DMS114 treated with DMSO at 0.1 percent for 48 hours (cell line): ENCODE measurements at regions not wholly inside any gene's neighbourhood (a gene's known extent, or its start where the extent isn't known, plus 50 kb on each side); places are given as distances from the start of the nearest gene placed in this dataset.

Source experiments
- DNase-seq: peaks from one replicate; lab custom pipeline; 2025; ENCODE audit not compliant: unreplicated experiment; lab: John Stamatoyannopoulos, UW

DNA sequence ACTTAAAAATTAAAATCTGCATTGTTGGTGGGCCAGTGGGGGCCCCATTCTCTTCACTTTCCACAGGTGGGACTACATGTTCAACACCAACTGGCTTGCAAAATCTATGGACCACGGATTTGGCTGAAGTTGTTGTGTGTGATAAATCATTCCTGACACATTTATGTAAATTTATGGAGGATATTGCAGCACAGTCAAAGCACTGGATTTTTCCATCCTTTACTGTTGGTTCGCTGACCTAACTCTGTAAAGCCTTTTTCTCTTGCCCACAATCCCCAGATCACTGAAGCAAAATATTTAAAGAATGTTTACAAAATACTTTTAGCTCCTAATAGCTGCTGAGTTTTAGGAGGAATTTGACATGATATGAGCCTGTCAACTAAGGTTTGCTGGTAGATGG, 219.7 kb upstream of the PRICKLE1 start:
- no peak for DNase-seq

DNA sequence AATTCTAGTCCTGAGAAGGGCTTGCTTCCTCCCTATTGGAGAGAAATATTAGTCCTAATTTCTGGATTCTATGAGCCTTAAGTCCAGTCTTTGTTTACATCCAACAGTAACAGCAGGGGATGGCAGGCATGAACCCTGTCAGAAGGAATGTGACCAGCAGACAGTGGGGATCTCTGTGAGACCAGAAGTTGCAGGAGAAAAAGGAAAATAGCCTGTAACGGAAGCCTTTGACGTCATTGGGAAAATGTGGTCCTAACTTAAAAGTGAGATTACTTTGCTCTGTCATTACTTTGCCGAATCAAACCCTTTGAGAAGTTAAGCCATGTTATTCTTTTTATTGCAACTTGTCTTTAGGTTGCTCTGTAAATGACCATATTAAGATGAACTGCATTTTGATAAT, 218.2 kb upstream of the PRICKLE1 start:
- no peak for DNase-seq

DNA sequence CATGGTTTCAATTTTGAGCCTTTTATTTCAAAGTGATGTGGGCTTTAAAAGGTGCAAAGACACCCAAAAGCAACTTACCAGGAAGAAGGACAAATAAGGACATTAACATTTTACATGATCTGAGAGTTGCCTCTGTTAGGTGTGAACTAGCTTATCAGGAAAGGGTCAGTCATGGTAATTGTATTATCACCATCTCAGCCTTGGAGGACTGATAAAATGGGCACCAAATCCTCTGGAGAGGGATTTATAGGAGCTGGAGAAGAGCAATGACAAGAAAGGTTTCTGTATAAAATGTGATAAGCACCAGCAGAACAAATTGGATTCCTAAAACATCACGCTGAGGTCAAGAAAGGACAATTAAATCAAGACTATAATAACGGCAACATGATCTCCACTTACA, 217.7 kb upstream of the PRICKLE1 start:
- no peak for DNase-seq

DNA sequence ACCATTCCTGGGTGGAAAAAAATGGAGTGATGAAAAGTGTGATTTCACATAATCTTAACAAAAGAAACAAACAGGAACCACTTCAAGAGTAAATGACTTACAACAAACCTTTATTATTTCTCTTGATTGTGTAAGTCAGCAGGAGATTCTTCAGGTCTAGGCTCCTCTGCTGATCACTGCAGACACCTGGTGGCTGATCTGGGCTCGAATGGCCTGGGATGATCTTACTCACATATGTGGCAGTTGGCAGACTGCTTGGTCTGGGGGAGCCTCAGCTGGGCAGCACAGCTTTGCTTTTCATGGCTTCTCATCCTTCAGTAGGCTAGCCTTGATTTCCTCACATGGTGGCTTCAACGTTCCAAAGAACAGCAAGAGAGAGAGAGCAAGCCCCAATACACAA, 215.4 kb upstream of the PRICKLE1 start:
- no peak for DNase-seq

DNA sequence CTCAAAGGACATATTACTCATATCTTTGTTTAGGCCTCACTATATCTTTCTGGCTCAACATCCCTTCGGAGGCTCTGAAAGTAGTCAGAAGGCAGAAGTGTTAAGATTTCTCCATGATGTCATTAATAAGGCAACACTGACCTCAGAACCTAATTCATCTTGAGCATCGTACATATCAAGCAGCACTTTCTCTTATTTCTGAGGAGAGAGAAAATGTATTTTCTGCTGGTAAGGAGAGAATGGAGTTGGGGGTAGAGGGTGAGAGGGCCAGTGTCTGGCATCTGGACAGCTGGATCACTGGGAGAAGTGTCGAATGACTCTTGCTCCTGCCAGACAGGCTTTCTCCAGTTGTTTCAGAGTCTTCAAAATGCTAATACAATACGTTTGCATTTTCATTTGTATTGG, 213.2 kb upstream of the PRICKLE1 start:
- DNase-seq = no peak

DNA sequence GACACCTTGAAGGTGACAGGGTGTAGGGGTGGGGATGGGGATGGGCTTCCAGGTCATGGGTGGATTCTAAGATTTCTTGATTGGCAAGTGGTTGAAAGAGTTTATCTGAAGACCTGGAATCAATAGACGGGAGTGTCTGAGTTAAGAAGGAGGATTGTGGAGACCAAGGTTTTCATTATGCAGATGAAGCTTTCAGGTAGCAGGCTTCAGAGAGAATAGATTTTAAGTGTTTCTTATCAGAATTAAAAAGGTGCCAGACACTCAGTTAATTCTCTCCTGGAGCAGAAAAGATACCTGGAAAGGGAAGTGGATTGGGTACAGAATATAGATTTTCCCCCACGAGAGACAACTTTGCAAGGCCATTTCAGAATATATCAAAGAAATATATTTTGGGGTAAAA, 211.7 kb upstream of the PRICKLE1 start:
- DNase-seq = no peak

DNA sequence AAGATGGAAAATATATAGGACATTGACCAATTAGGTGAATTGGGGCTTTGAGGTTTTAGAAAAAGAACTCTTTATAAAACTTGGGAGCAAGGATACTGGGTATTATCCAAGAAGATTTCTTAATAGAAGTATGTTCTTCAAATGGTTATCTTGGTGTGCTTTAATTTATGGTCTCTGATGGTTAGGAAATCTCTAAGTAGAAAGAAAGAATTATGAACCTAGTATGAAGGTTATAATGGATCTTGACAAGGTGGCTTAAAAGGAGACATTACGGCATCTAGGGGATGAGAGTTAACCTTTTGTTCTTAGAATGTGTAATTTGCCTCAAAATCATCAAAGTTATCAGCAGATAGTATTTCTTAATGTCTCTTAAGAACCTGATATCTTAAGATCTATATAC, 210.4 kb upstream of the PRICKLE1 start:
- no peak for DNase-seq

DNA sequence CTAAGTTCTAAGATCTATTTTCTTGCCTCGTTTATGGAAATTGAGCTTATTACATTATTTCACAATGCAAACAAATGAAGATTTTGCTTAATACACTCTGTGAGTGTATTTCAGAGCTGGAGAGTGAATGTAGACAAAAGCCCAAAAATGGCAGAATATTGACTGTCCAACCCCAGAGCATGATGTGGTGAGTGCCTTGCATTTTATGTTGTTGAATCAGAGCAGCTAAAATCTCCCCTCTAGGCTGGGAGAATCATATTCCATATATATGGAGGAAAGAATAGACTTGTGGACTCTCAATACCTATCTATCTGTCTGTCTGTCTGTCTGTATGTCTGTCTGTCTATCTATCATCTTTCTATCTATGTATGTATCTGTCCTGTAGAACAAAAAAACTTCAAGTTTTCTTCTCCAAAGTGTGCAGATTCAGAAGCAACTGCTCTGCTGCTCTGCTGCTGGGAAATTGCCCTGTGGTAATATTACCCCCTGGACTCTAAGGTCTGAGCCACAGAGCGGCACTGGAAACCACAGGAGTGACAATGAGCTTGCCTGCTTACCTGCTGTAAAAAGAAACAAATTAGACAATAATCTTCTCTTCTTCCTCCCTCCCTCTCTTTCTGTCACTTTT, 209.4 kb upstream of the PRICKLE1 start:
- DNase-seq = no peak

DNA sequence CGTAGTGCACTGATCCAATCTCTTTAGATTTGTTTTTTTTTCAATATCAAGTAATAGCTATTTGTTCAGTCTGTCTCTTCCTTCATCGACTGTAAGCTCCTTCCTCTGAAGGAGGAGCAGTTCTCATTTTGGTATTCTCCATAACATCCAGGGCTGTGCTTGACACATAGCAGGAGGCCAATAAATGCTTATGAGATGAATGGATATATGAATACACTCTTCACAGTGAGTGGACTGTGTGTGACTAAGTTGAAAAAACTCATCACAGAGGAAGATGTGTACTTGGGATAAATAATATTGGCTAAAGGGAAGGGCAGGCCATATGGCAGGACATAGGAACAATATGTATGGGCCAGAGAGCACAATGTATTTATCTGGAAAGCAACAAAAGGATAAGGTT, 205.3 kb upstream of the PRICKLE1 start:
- DNase-seq = no peak

DNA sequence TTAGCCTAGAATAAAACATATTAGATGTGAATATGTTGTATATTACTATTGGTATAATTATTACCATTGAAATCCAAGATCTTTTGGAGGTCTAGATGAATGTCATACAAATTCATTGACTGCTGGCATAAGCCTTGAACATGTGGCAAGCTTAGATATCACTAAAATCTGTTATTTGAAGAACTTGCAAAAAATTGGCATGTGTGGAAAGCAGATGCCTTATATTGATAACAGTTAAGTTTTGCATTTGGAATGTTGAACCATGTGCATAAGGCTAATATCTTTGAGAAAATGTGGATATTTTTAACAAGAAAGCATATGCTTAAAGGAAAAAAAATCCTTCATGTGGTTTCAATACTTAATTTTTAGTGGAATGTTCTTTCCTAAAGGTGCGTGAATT, 203.6 kb upstream of the PRICKLE1 start:
- no peak for DNase-seq

DNA sequence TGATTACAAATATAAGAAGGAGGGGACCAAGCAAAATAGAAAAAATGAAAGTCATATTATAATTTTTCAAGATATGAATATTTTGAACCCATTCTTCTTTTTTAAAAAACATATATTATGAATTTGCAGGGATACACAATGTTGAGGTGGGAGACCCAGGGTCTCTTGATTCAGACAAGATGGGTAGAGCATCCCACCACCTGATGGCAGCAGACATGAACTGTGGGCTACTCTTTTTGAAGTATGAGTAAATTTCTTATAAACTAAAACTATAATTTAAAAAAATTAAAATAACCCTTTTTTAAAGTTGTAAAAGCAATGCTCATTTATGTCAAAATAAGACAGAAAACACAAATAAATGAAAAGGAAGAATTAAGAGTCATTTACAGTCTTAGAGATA, 202.7 kb upstream of the PRICKLE1 start:
- DNase-seq = no peak

DNA sequence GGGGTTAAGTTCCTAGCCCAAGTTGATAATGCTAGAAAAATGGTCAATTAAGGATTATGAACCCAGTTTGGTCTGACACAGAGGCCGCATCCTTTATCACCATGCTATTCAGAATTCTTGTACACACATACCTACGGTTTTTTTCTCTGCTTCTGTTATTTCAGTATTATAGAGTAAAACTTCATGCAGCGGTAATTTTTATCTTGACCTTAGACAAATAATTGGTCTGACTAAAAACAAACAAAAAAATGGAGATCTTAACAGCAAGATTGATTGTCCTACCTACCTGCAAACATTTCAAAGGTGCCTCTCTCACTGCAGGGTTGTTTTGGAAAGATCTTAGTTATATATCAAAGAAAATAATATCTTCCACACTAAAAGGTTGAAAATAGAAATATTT, 201.9 kb upstream of the PRICKLE1 start:
- DNase-seq = no peak

DNA sequence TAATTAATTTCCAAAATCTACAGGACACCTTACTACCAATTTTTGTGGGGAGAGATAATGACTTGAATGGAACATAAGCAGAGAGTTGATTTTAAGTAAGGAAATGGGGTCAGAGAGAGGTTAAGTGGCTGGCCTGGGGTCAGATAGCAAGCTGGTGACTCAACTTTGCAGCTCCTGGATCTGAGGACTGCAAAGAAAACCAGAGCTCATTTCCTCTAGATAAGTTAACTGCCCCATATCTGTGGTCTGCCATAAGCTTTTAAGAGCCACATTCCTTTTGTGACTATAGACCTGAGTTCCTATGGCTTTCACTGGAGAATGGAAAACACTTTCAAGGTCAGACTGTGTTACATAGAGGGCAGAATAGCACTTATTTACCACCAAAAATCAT, 201.2 kb upstream of the PRICKLE1 start:
- DNase-seq = no peak

DNA sequence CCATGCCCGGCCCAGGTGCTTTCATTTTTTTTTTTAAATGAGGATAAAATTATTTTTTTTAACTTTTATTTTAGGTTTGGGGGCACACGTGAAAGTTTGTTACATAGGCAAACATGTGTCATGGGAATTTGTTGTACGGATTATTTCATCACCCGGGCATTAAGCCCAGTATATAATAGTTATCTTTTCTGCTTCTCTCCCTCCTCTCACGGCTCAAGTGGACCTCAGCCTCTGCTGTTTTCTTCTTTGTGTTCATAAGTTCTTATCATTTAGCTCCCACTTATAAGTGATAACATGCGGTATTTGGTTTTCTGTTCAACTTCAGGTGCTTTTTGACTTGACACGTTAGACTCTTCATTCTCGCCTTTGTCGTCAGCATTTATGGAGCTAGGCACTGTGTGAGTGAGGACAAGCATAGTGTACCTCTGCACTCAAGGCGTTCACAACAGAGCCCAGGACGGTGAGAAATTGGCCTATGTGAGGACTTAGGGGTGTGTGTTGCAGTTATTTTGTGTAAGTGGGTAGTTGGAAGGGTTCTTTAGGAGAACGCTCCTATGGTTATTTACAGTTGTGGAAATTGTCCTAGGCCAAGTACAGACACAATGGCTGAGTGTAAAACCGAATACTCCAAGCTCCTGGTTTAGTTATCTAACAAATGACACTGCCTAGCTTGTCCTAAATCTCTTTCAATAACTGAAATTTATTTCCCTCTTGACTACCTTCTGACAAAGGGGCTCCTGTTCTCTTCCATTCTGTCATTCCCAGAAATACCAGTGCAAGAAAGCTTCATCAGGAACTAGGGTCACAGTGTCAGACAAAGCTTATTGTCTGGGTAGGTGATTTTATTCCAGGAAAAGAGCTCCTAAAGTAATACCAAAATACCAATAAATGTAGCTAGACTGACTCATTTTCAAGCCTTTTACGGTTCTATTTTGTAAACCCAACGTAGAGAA, 200.5 kb upstream of the PRICKLE1 start:
- DNase-seq = no peak

DNA sequence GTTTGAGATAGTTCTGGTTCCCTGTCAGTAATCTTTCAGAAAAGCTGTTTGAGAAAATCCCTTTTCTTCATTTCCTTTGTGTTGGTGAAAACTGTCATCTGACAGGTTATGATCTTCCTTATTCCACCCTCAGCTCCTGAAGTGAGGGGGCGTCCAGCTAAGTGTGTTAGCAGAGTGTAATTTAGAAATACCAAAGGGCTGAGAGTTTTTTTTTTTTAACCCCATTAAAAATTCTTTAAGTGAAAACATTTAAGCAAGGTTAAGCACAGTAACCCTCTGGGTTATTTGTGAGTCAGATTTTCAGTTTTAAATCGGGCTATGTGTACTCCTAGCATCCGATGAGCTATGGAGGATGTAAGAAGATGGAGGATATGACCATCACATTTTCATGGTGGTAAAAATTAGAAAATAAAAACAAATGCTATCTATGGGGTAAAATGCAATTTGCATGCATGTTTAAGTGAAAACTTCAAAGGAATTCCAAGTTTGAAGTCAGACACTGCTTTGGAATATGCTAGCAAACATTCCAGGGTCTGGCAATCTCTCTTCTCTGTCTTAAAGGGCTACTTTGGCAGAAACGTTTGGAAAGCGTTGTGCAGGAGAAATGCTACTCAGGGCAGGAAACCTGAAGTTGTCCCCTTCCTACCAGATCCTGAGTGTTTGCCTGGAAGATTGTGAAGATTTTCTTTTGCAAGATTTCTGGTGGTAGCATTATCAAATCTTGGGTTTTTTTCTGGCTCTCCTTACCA, 197.0 kb upstream of the PRICKLE1 start:
- no peak for DNase-seq

DNA sequence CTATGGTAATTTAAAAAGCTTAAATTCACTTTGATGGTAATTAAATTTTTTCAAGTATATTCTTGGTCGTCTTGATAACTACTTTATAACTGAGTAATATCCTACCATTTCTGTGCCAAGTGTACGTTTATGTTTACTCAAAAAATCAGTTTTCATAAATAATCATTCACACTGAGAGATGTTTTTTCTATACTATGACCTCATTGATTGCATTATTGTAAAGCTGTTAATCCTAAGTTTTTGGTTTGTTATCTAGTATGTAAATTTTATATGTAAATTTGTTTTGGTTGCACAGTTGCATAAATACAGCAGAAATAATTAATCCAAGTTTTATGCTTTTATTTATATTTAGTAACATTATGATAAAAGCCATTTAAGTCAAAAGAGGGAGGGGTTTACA, 196.4 kb upstream of the PRICKLE1 start:
- DNase-seq = no peak

DNA sequence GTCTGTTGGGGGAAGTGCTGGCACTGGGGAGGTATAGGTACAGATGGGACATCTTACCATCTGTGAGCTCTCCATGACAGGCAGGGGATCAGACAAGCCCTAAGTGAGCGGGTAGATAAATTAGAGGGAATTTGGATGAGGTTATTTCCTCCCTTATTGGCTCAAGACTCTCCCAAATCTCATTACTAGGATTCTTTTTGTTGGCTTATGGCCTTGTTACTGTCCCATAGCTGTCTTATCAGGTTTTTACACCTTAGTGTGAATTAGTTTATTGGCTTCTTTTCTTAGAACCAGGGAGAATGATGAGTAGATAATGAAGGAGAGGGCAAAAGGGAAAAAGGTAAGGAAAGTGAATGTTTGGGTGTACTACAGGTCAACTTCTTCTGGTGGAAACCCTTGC, 191.1 kb upstream of the PRICKLE1 start:
- no peak for DNase-seq

DNA sequence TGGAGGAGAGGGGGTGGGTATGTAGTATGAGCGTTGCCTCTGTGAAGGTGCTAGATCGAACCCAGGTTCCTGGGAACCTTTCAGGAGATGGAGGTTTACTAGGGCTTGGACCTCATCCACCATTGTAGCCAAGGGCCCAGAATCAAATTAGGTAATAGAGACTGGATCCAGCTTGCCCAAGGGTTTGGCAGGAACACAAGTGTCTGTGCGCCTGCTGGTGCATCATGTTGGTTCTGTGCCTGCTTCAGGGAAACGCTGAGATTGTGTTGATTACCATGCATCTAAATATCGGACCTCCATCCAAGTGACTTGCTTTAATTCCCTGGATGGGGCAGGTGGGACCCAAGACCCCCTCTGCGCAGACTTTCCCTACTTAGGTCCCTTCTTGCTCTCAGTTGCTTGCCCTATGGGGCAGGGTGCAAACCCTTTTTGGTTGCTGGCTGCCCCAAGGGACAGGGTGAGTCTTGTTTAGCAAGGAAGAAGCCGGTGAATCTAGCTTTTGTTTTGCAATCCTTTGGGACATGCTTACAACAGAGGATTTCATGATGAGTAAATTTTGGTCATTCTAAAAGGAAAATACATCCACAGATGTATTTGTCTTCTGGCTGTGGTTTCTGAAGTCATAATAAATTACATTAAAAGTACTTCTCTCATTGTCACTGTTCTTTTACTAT, 189.8 kb upstream of the PRICKLE1 start:
- no peak for DNase-seq

DNA sequence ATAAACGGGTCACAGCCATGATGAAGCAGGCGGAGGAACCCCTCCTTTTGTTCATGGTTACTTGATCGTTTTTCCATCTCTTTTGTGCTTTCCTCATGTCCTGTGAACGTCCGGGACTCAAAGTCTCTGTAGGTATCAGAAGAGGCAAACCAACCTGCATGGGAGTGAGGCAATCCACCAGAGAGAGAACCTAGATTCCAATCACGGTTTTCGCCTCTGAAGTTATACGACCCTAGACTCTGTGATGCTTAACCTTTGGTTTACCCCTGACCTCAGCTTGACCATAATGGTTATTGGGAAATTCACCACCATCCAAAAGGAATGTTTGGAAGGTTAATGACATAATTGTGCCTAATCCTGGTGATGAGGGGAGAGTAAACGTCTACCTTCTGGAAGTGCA, 186.8 kb upstream of the PRICKLE1 start:
- DNase-seq = no peak

DNA sequence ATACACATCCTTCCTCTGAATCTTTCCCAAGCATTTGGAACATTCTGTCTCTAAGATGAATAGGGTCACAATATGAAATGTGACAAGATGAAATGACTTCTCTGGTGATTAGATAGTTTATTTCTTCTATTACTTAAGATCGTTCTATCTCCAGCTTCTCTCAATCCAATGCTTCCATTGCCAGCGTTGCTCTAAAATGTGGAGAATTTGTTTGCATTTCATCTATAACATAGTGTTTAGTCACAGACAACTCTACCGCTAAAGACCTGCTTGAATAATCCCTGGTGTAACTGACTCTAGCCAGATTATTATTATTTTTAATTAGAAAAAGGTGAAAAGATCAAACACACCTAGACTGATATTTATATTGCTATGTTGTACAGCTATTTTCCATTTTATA, 184.7 kb upstream of the PRICKLE1 start:
- no peak for DNase-seq

DNA sequence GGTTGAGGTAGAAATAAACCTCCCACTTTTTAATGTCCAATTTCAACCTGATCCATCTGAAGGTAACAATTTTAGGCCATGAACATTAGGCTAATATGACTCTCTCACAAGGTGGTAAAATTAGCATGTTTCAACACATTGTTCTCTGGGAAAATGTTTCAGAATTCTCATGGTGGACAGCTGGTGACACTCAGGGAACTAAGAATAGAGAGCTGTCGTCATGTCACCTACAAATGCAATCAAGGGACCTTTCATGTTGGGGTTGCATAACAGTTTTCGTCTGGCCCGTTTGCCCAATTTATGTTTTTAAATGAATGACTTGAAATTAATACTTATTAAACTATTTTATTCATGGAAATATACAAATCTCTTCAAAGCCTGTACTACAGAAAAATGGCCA, 180.7 kb upstream of the PRICKLE1 start:
- no peak for DNase-seq
